ENCODE measurements at regions not wholly inside any gene's neighbourhood (a gene's known extent, or its start where the extent isn't known, plus 50 kb on each side); places are given as distances from the start of the nearest gene placed in this dataset.

GRCh38 chr9:7545371-7546165 lies 254.0 kb downstream of the DMAC1 start:
- no peak for TF ChIP-seq CTCF (conservative IDR thresholded peaks at IDR 0.05; ENCODE audit: low read length)
- no peak for TF ChIP-seq EZH2phosphoT487 (IDR thresholded peaks at IDR 0.05; ENCODE audit: borderline replicate concordance)

Measured in Loucy (cell line).